HEK293T (cell line): ENCODE measurements at regions not wholly inside any gene's neighbourhood (a gene's known extent, or its start where the extent isn't known, plus 50 kb on each side); places are given as distances from the start of the nearest gene placed in this dataset.

Experiments
- BHLHE40 ChIP-seq: fragments of 450-650 bp; IDR thresholded peaks from 2 replicates; pipeline ENCODE4 v1.6.1; 2016; ENCODE audit warnings: mild to moderate bottlenecking, moderate library complexity, borderline replicate concordance
- CTBP1 ChIP-seq: fragments of 450-650 bp; IDR thresholded peaks from 2 replicates; pipeline ENCODE4 v1.6.1; 2016; ENCODE audit warnings: borderline replicate concordance
- ELF4 ChIP-seq: fragments of 450-650 bp; IDR thresholded peaks from 2 replicates; pipeline ENCODE4 v1.6.1; 2017; ENCODE audit warnings: antibody characterized with exemption
- FOXK2 ChIP-seq: fragments of 450-650 bp; IDR thresholded peaks from 2 replicates; pipeline ENCODE4 v1.6.1; 2016; ENCODE audit warnings: mild to moderate bottlenecking
- FOXM1 ChIP-seq: fragments of 450-650 bp; IDR thresholded peaks from 2 replicates; pipeline ENCODE4 v1.6.1; 2017; ENCODE audit warnings: mild to moderate bottlenecking, borderline replicate concordance
- NFRKB ChIP-seq: fragments of 450-650 bp; IDR thresholded peaks from 2 replicates; pipeline ENCODE4 v1.6.1; 2016; ENCODE audit warnings: mild to moderate bottlenecking, moderate library complexity
- SP1 ChIP-seq: fragments of 450-650 bp; IDR thresholded peaks from 2 replicates; pipeline ENCODE4 v1.6.1; 2017
- TARDBP ChIP-seq: fragments of 450-650 bp; IDR thresholded peaks from 2 replicates; pipeline ENCODE4 v1.6.1; 2016
- ZNF384 ChIP-seq: fragments of 450-650 bp; IDR thresholded peaks from 2 replicates; pipeline ENCODE4 v1.6.1; 2016

DNA sequence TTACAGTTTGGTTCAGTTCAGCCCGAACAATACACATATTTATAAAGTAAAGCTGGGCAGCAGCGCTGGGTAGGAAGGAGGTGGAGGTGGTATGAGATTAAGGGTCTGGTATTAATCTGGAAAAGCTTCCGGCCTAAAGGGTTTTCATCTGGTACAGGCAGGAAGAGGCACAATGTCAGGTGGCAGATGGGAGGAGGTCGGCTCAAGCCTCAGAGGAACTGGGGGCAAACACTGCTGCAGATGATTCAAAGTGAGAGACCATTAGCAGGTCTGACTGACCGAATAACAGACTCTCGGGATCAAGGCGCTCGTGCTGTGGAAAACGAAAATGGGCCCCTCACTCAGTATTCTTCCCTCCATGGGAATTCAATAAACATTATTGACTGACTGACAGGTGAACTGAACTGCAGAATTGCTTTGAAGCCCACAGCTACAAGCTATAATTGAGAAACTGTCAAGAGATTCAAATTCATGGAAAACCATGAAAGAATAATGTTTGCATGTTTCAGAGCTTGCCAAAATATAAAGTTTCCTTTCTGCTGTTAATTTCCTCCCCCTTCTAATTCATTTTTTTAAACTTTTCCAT, 75.3 kb downstream of the TMEM167A start:
- TF ChIP-seq BHLHE40 (no peak), ELF4 (no peak), TARDBP (no peak), NFRKB (no peak), SP1 (no peak), ZNF384 (no peak), FOXK2 (no peak), CTBP1 (no peak), FOXM1 (no peak)
